ENCODE measurements at regions not wholly inside any gene's neighbourhood (a gene's known extent, or its start where the extent isn't known, plus 50 kb on each side); places are given as distances from the start of the nearest gene placed in this dataset.
"Not testable (repeated sequence)": the region's sequence is repeated elsewhere in the genome, so short reads cannot be mapped to it uniquely, and the experiment has no call there.

GRCh38 chr20:43404878-43405277, 52.8 kb upstream of the SRSF6 start:
- TF ChIP-seq CTCF (IDR thresholded peaks at IDR 0.05; ENCODE audit: low read depth, low read length, missing control alignments): peak; percentile 40
- no peak overlapping the region for H3K4me3 ChIP-seq (replicated peaks; ENCODE audit: low read depth, low read length)
- no peak for DNase-seq (ENCODE audit: extremely low read depth, low read depth)

- DNase-seq (ENCODE audit: extremely low read depth, low read depth); H3K4me3 ChIP-seq (replicated peaks; ENCODE audit: low read depth, low read length): not testable (repeated sequence)
Measured at GRCh38 chr20:43400882-43401281, 56.8 kb upstream of the SRSF6 start.

GRCh38 chr20:43398676-43399324, 58.9 kb upstream of the SRSF6 start:
- H3K4me3 ChIP-seq (replicated peaks; ENCODE audit: low read depth, low read length): no peak overlapping the region
- no peak for TF ChIP-seq CTCF (IDR thresholded peaks at IDR 0.05; ENCODE audit: low read depth, low read length, missing control alignments)
- DNase-seq (ENCODE audit: extremely low read depth, low read depth): no peak

- DNase-seq (ENCODE audit: extremely low read depth, low read depth): no peak
- TF ChIP-seq CTCF (IDR thresholded peaks at IDR 0.05; ENCODE audit: low read depth, low read length, missing control alignments): no peak
- no peak overlapping the region for H3K4me3 ChIP-seq (replicated peaks; ENCODE audit: low read depth, low read length)
Measured at GRCh38 chr20:43397147-43397546, 60.5 kb upstream of the SRSF6 start.

- no peak for DNase-seq (ENCODE audit: extremely low read depth, low read depth)
- no peak for TF ChIP-seq CTCF (IDR thresholded peaks at IDR 0.05; ENCODE audit: low read depth, low read length, missing control alignments)
- H3K4me3 ChIP-seq (replicated peaks; ENCODE audit: low read depth, low read length): no peak overlapping the region
Measured at GRCh38 chr20:43393052-43393451, 64.6 kb upstream of the SRSF6 start.

GRCh38 chr20:43392561-43392960, 65.1 kb upstream of the SRSF6 start:
- H3K4me3 ChIP-seq (replicated peaks; ENCODE audit: low read depth, low read length): no peak overlapping the region
- no peak for DNase-seq (ENCODE audit: extremely low read depth, low read depth)
- TF ChIP-seq CTCF (IDR thresholded peaks at IDR 0.05; ENCODE audit: low read depth, low read length, missing control alignments): no peak

- H3K4me3 ChIP-seq (replicated peaks; ENCODE audit: low read depth, low read length): no peak overlapping the region
- no peak for DNase-seq (ENCODE audit: extremely low read depth, low read depth)
- peak; percentile 47 for TF ChIP-seq CTCF (IDR thresholded peaks at IDR 0.05; ENCODE audit: low read depth, low read length, missing control alignments)
Measured at GRCh38 chr20:43389839-43390626, 67.7 kb upstream of the SRSF6 start.
